ENCODE measurements at regions not wholly inside any gene's neighbourhood (a gene's known extent, or its start where the extent isn't known, plus 50 kb on each side); places are given as distances from the start of the nearest gene placed in this dataset.

GRCh38 chr12:116628450-116628793 is 69.2 kb downstream of the MAP1LC3B2 start:
- no peak for DNase-seq (ENCODE audit: low read depth)
- no peak overlapping the region for H3K4me3 ChIP-seq (ENCODE audit: low read length)
- no peak for TF ChIP-seq CTCF (IDR thresholded peaks at IDR 0.05; ENCODE audit: insufficient read depth, low read depth, low read length, missing control alignments)

All from epithelial cell of esophagus (primary cell).